H1 (cell line): ENCODE measurements at regions not wholly inside any gene's neighbourhood (a gene's known extent, or its start where the extent isn't known, plus 50 kb on each side); places are given as distances from the start of the nearest gene placed in this dataset.

ENCODE experiments used
- CTCF ChIA-PET: fragments of 300-600 bp; sonication (Branson Sonifier 250); formaldehyde crosslinking; loops from one replicate; lab custom pipeline; 2021; ENCODE audit not compliant: partially characterized antibody; lab: Charles Lee
- POLR2A ChIA-PET: fragments of 300-600 bp; sonication (Branson Sonifier 250); formaldehyde crosslinking; loops from one replicate; lab custom pipeline; 2021; ENCODE audit warnings: inconsistent platforms; ENCODE audit not compliant: partially characterized antibody; lab: Charles Lee
- DNase-seq, 2 experiments: peaks; one replicate each; pipeline versions ENCODE4 v3.0.0 to v3.0.0-alpha.2; 2010 to 2022; ENCODE audit warnings: low spot score in 2 of 2, low read depth in 1 of 2, mixed read lengths in 1 of 2
- FAIRE-seq: peaks from 2 replicates; lab custom pipeline; 2011; peaks lifted over from hg19 to GRCh38; lab: Jason Lieb, UNC
- H2AFZ ChIP-seq: 2 replicates; pipeline ENCODE4 v1.8.1; 2012; ENCODE audit warnings: low read length, inconsistent platforms
- H2AK5ac ChIP-seq: 2 replicates; pipeline ENCODE4 v1.6.1; 2013; ENCODE audit warnings: low read depth, low read length
- H2BK120ac ChIP-seq: replicated peaks from 2 replicates; pipeline ENCODE3; 2013; ENCODE audit warnings: low read depth, low read length, inconsistent platforms
- H2BK12ac ChIP-seq: 2 replicates; pipeline ENCODE4 v1.6.1; 2013; ENCODE audit warnings: low read depth, low read length
- H2BK15ac ChIP-seq: 2 replicates; pipeline ENCODE4 v1.6.1; 2013; ENCODE audit warnings: low read length
- H2BK20ac ChIP-seq: 2 replicates; pipeline ENCODE4 v1.6.1; 2013; ENCODE audit warnings: low read length
- H2BK5ac ChIP-seq: 2 replicates; pipeline ENCODE4 v1.6.1; 2013; ENCODE audit warnings: low read depth, low read length
- H3K14ac ChIP-seq: 2 replicates; pipeline ENCODE4 v1.6.1; 2013; ENCODE audit warnings: inconsistent platforms; ENCODE audit not compliant: insufficient read length
- H3K18ac ChIP-seq: 2 replicates; pipeline ENCODE4 v1.6.1; 2013; ENCODE audit warnings: low read length; ENCODE audit errors: extremely low read depth
- H3K23ac ChIP-seq: 2 replicates; pipeline ENCODE4 v1.6.1; 2013; ENCODE audit warnings: inconsistent platforms; ENCODE audit not compliant: insufficient read length
- H3K23me2 ChIP-seq: 2 replicates; pipeline ENCODE4 v1.6.1; 2013; ENCODE audit warnings: low read depth, low read length
- H3K27ac ChIP-seq: 2 replicates; pipeline ENCODE4 v1.6.1; 2011; ENCODE audit warnings: low read depth, low read length, inconsistent platforms
- H3K27me3 ChIP-seq, 4 experiments: replicated peaks in 1 of 4; 1 replicate in 1 of 4; 2 replicates in 3 of 4; pipeline versions ENCODE4 v1.6.1 to v1.8.1; 2011 to 2013; ENCODE audit warnings: low read length in 3 of 4, mild to moderate bottlenecking in 3 of 4, inconsistent platforms in 2 of 4, mixed read lengths in 2 of 4, moderate library complexity in 1 of 4; ENCODE audit not compliant: control insufficient read depth in 3 of 4, insufficient read depth in 3 of 4; ENCODE audit errors: extremely low read depth in 1 of 4
- H3K36me3 ChIP-seq, 4 experiments: 2 replicates each; pipeline versions ENCODE4 v1.6.1 to v1.8.1; 2011 to 2013; ENCODE audit warnings: mild to moderate bottlenecking in 4 of 4, low read length in 3 of 4, moderate library complexity in 2 of 4, control low read depth in 1 of 4, inconsistent platforms in 1 of 4; ENCODE audit not compliant: insufficient read depth in 4 of 4, control insufficient read depth in 2 of 4
- H3K4ac ChIP-seq: replicated peaks from 2 replicates; pipeline ENCODE3; 2013; ENCODE audit warnings: low read length, low read depth, mixed read lengths, inconsistent platforms; ENCODE audit not compliant: insufficient read length
- H3K4me1 ChIP-seq, 4 experiments: replicated peaks in 1 of 4; 1 replicate in 1 of 4; 2 replicates in 3 of 4; pipeline versions ENCODE4 v1.6.1 to v1.8.1; 2011 to 2013; ENCODE audit warnings: low read length in 3 of 4, inconsistent platforms in 2 of 4, mixed read lengths in 1 of 4; ENCODE audit not compliant: insufficient read depth in 4 of 4, control insufficient read depth in 3 of 4
- H3K4me2 ChIP-seq, 2 experiments: 2 replicates each; pipeline versions ENCODE4 v1.6.1 to v1.8.1; 2011 to 2013; ENCODE audit warnings: low read depth in 2 of 2, low read length in 2 of 2, control low read depth in 1 of 2, inconsistent platforms in 1 of 2, mild to moderate bottlenecking in 1 of 2; ENCODE audit not compliant: insufficient read depth in 1 of 2
- H3K4me3 ChIP-seq, 4 experiments: fragments of 200-600, 300-600 bp in 1 of 4; sonication (generic), shearing (Covaris generic), sonication (Bioruptor Twin) in 1 of 4; 2 replicates each; pipeline versions ENCODE4 v1.5.1 to v1.8.1; 2011 to 2016; ENCODE audit warnings: low read length in 4 of 4, low read depth in 3 of 4, control low read depth in 2 of 4, inconsistent platforms in 2 of 4, mild to moderate bottlenecking in 2 of 4, mixed read lengths in 1 of 4, moderate library complexity in 1 of 4; ENCODE audit not compliant: insufficient read depth in 2 of 4; ENCODE audit errors: extremely low read depth in 1 of 4
- H3K56ac ChIP-seq: replicated peaks from 2 replicates; pipeline ENCODE3; 2013; ENCODE audit warnings: low read depth, mild to moderate bottlenecking, mixed read lengths, low read length, inconsistent platforms; ENCODE audit not compliant: insufficient read length
- H3K79me1 ChIP-seq: 2 replicates; pipeline ENCODE4 v1.6.1; 2013; ENCODE audit warnings: low read depth, low read length, control low read depth
- H3K79me2 ChIP-seq, 2 experiments: 2 replicates each; pipeline versions ENCODE4 v1.6.1 to v1.8.1; 2012 to 2013; ENCODE audit warnings: low read length in 2 of 2, mild to moderate bottlenecking in 2 of 2, inconsistent platforms in 1 of 2; ENCODE audit not compliant: insufficient read depth in 2 of 2, control insufficient read depth in 1 of 2
- H3K9ac ChIP-seq, 4 experiments: replicated peaks in 1 of 4; 1 replicate in 1 of 4; 2 replicates in 3 of 4; pipeline versions ENCODE4 v1.6.1 to v1.8.1; 2011 to 2013; ENCODE audit warnings: low read depth in 3 of 4, low read length in 3 of 4, control low read depth in 2 of 4, mild to moderate bottlenecking in 2 of 4, moderate library complexity in 2 of 4, inconsistent platforms in 1 of 4; ENCODE audit errors: extremely low read depth in 1 of 4
- H3K9me3 ChIP-seq, 2 experiments: 2 replicates each; pipeline versions ENCODE4 v1.6.1 to v1.8.1; 2012 to 2013; ENCODE audit warnings: mild to moderate bottlenecking in 2 of 2, moderate library complexity in 2 of 2, control low read depth in 1 of 2, inconsistent platforms in 1 of 2, low read depth in 1 of 2, low read length in 1 of 2, mixed read lengths in 1 of 2; ENCODE audit not compliant: insufficient read depth in 2 of 2
- H4K20me1 ChIP-seq, 2 experiments: replicated peaks in 1 of 2; 2 replicates each; pipeline versions ENCODE3 to v1.8.1; 2011 to 2013; ENCODE audit warnings: inconsistent platforms in 2 of 2, low read length in 2 of 2, mild to moderate bottlenecking in 1 of 2; ENCODE audit not compliant: insufficient read depth in 2 of 2, control insufficient read depth in 1 of 2
- H4K5ac ChIP-seq: 2 replicates; pipeline ENCODE4 v1.6.1; 2013; ENCODE audit warnings: low read length, low read depth, mixed read lengths, inconsistent platforms; ENCODE audit not compliant: insufficient read length
- H4K8ac ChIP-seq: 2 replicates; pipeline ENCODE4 v1.8.0; 2013; ENCODE audit warnings: mild to moderate bottlenecking, moderate library complexity, low read length, inconsistent platforms; ENCODE audit not compliant: insufficient read depth; ENCODE audit errors: extremely low read depth
- H4K91ac ChIP-seq: replicated peaks from 2 replicates; pipeline ENCODE3; 2013; ENCODE audit warnings: low read length, mixed read lengths, inconsistent platforms; ENCODE audit not compliant: insufficient read length
- CTCF ChIP-seq, 3 experiments: IDR thresholded peaks; 1 replicate in 2 of 3; 2 replicates in 1 of 3; pipeline versions ENCODE4 v1.5.1 to v1.6.1; 2011; ENCODE audit warnings: low read length in 3 of 3, mild to moderate bottlenecking in 3 of 3, inconsistent platforms in 2 of 3, low read depth in 1 of 3, moderate library complexity in 1 of 3; ENCODE audit not compliant: insufficient read depth in 1 of 3; ENCODE audit errors: control extremely low read depth in 1 of 3
- EGR1 ChIP-seq: IDR thresholded peaks from 2 replicates; pipeline ENCODE4 v1.6.1; 2011; ENCODE audit warnings: low read depth, low read length, borderline replicate concordance
- EP300 ChIP-seq, 2 experiments: IDR thresholded peaks; 1 replicate in 1 of 2; 2 replicates in 1 of 2; pipeline ENCODE4 v1.6.1; 2011 to 2012; ENCODE audit warnings: low read depth in 2 of 2, low read length in 2 of 2, mild to moderate bottlenecking in 2 of 2, borderline replicate concordance in 1 of 2, inconsistent platforms in 1 of 2, moderate library complexity in 1 of 2
- HDAC6 ChIP-seq: IDR thresholded peaks from one replicate; pipeline ENCODE4 v1.7.1; 2012; ENCODE audit warnings: low read depth, mild to moderate bottlenecking, inconsistent platforms, low read length, moderate library complexity
- POLR2A ChIP-seq, 2 experiments: IDR thresholded peaks; 1 replicate in 1 of 2; 2 replicates in 1 of 2; pipeline ENCODE4 v1.6.1; 2011; ENCODE audit warnings: low read depth in 2 of 2, low read length in 2 of 2, mild to moderate bottlenecking in 2 of 2; ENCODE audit errors: control extremely low read depth in 1 of 2
- SIN3A ChIP-seq, 2 experiments: IDR thresholded peaks in 1 of 2; conservative IDR thresholded peaks in 1 of 2; 2 replicates each; pipeline ENCODE4 v1.6.1; 2011 to 2012; ENCODE audit warnings: low read length in 2 of 2, improper control_type of control experiment in 1 of 2, low read depth in 1 of 2, mild to moderate bottlenecking in 1 of 2
- SIRT6 ChIP-seq: IDR thresholded peaks from one replicate; pipeline ENCODE4 v1.7.1; 2012; ENCODE audit warnings: low read length, inconsistent platforms
- YY1 ChIP-seq: IDR thresholded peaks from 2 replicates; pipeline ENCODE4 v1.6.1; 2011; ENCODE audit warnings: low read depth, mild to moderate bottlenecking, low read length
- WGBS, 2 experiments: shearing (Covaris generic) in 1 of 2; methylation state at CpG; one replicate each; pipeline versions ENCODE4 v1.1.6 to v1.1.7; 2013 to 2015; ENCODE audit warnings: low lambda C conversion rate in 2 of 2, mixed read lengths in 2 of 2, inconsistent platforms in 1 of 2, low coverage in 1 of 2, missing lambda C conversion rate in 1 of 2; ENCODE audit not compliant: insufficient replicate concordance in 2 of 2, insufficient coverage in 1 of 2, insufficient read length in 1 of 2; ENCODE audit errors: extremely low coverage in 1 of 2, missing lambda C conversion rate in 1 of 2; 5-methylcytosine and 5-hydroxymethylcytosine counted together

GRCh38 chr20:62543470-62544302 lies 67.9 kb upstream of the GATA5 start:
- Histone ChIP-seq H4K5ac (no peak overlapping the region), H2BK5ac (no peak overlapping the region), H3K36me3 (no peaks in the 10 kb centered on the region), H3K23me2 (no peaks in the 10 kb centered on the region), H4K8ac (no peak overlapping the region), H2BK20ac (no peak overlapping the region), H3K27me3 (no peaks in the 10 kb centered on the region), H4K20me1 (no peaks in the 10 kb centered on the region), H3K14ac (no peak overlapping the region), H3K9ac (no peak overlapping the region), H3K56ac (no peak overlapping the region), H3K27ac (no peak overlapping the region), H3K4ac (no peak overlapping the region), H3K79me1 (no peaks in the 10 kb centered on the region), H2AK5ac (no peak overlapping the region), H4K91ac (no peak overlapping the region), H2AFZ (no peak overlapping the region), H2BK12ac (no peak overlapping the region), H3K4me3 (no peak overlapping the region), H3K4me1 (no peaks in the 10 kb centered on the region; a peak in 1 of 7 replicates), H3K18ac (no peak overlapping the region), H3K9me3 (no peaks in the 10 kb centered on the region; a peak in 2 of 4 replicates), H2BK15ac (no peak overlapping the region), H3K23ac (no peak overlapping the region), H2BK120ac (no peak overlapping the region), H3K4me2 (no peak overlapping the region), H3K79me2 (no peaks in the 10 kb centered on the region)
- TF ChIP-seq EGR1 (0 out of 2 replicates have a peak, but pooled peaks have one; percentile 27), YY1 (no peak), CTCF (IDR thresholded peaks at IDR 0.05; ENCODE audit: control extremely low read depth in 1 of 3, insufficient read depth in 1 of 3, low read depth in 1 of 3, low read length in 3 of 3) (no peak), POLR2A (IDR thresholded peaks at IDR 0.05; ENCODE audit: control extremely low read depth in 1 of 2, low read depth in 2 of 2, low read length in 2 of 2) (no peak), EP300 (IDR thresholded peaks at IDR 0.05; ENCODE audit: borderline replicate concordance in 1 of 2, low read depth in 2 of 2, low read length in 2 of 2) (no peak), SIN3A (conservative IDR thresholded peaks at IDR 0.05 in 1 of 2, IDR thresholded peaks at IDR 0.05 in 1 of 2; ENCODE audit: low read depth in 1 of 2, low read length in 2 of 2) (no peak), SIRT6 (no peak), HDAC6 (no peak)
- ChIA-PET CTCF (interaction anchor here (0.6 to 1.1 kb wide), 6 partner anchors 10 to 246 kb away, joined by 3 to 5 read pairs (median 4); no protein-coding TSS in a partner anchor), POLR2A (no interaction called here)
- DNase-seq (no peak), FAIRE-seq (no peak)
- WGBS, 2 experiments: 88% methylated on average over 27 of the region's 27 CpGs; no CpG with 5 or more reads in 1 of the 2 experiments
